ENCODE measurements at regions not wholly inside any gene's neighbourhood (a gene's known extent, or its start where the extent isn't known, plus 50 kb on each side); places are given as distances from the start of the nearest gene placed in this dataset.

DNA sequence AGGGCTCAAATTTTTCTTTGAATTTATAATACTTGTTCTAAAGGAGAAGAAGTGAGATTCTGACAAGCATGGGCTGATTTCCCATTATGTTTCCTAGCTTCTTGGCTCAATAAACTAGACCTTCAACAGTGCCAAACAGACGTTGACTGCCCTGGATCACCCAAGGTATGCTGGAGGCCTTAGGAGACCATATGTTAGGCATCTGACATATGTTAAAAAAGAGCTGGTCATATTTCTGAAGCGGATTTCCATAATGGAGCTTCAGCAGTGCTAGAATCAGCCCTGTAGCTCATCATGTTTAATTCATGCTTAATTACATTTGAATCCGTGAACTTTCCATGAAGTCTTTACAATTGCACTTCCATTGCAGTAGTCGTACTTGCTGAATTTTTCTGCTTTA lies 653.3 kb downstream of the DIAPH3 start:
- in situ Hi-C loops (cut with HindIII; ENCODE audit: low pct_unique_long_range_greater_than_20kb, low sequenced_read_pairs), result no loop called here
- DNase-seq (ENCODE audit: low read depth in 1 of 2, low spot score in 1 of 2), result no peak
- TF ChIP-seq JUND (IDR thresholded peaks at IDR 0.05; ENCODE audit: low read depth), result no peak

DNA sequence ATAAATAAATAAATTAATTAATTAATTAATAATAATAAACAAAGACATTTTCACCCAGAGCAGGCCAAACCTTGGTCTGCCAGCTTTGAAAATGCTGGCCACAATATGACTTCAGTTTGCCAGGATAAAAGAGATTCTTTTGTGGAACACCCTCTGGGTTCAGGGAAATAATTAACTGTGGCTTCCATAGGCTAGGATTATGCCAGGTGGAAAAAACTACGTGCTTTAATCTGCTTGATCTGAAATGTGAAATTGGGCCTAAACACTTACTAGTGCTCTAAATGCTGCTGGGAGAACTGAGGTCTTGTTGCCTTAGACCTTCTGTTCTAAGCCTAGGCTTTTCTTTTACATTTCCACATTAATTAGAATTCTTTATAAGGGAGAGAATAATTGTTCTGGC lies 650.0 kb downstream of the DIAPH3 start:
- in situ Hi-C loops (cut with HindIII; ENCODE audit: low pct_unique_long_range_greater_than_20kb, low sequenced_read_pairs), result no loop called here
- DNase-seq (ENCODE audit: low read depth in 1 of 2, low spot score in 1 of 2), result no peak
- no peak for TF ChIP-seq JUND (IDR thresholded peaks at IDR 0.05; ENCODE audit: low read depth)

DNA sequence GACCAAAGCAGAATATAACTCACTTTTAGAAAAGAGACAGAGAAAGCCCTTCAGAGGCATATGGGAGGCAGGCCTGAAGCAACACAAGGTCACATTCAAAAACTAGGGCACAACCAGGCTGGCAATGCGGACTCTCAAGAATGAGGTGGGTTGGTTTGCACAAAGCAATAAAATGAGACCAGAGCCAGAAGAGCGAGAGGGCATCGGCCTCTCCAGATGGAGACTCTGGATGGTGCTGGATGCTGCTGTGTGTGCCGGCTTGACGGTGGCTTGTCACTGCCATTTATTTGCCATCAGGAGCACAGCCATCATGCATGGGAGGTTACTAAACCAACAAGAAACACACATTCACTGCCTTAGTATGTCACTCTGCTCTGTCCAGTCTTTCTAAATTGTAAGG lies 649.4 kb downstream of the DIAPH3 start:
- in situ Hi-C loops (cut with HindIII; ENCODE audit: low pct_unique_long_range_greater_than_20kb, low sequenced_read_pairs), result no loop called here

GRCh38 chr13:59519819-59520218 lies 643.9 kb downstream of the DIAPH3 start:
- in situ Hi-C loops (cut with HindIII; ENCODE audit: low pct_unique_long_range_greater_than_20kb, low sequenced_read_pairs), result no loop called here
- DNase-seq (ENCODE audit: low read depth in 1 of 2, low spot score in 1 of 2), result no peak
- no peak for TF ChIP-seq JUND (IDR thresholded peaks at IDR 0.05; ENCODE audit: low read depth)

More for the DNA sequence above, 649.4 kb downstream of the DIAPH3 start:
- no peak for DNase-seq (ENCODE audit: low read depth in 1 of 2, low spot score in 1 of 2)
- TF ChIP-seq JUND (IDR thresholded peaks at IDR 0.05; ENCODE audit: low read depth), result no peak

- in situ Hi-C loops (cut with HindIII; ENCODE audit: low pct_unique_long_range_greater_than_20kb, low sequenced_read_pairs), result no loop called here
- no peak for DNase-seq (ENCODE audit: low read depth in 1 of 2, low spot score in 1 of 2)
- no peak for TF ChIP-seq JUND (IDR thresholded peaks at IDR 0.05; ENCODE audit: low read depth)
These were observed 642.2 kb downstream of the DIAPH3 start for GRCh38 chr13:59521549-59521948.

- DNase-seq (ENCODE audit: low read depth in 1 of 2, low spot score in 1 of 2), result no peak
- no peak for TF ChIP-seq JUND (IDR thresholded peaks at IDR 0.05; ENCODE audit: low read depth)
- in situ Hi-C loops (cut with HindIII; ENCODE audit: low pct_unique_long_range_greater_than_20kb, low sequenced_read_pairs), result no loop called here
These were observed 641.1 kb downstream of the DIAPH3 start for GRCh38 chr13:59522652-59523051.

- no peak for TF ChIP-seq JUND (IDR thresholded peaks at IDR 0.05; ENCODE audit: low read depth)
- in situ Hi-C loops (cut with HindIII; ENCODE audit: low pct_unique_long_range_greater_than_20kb, low sequenced_read_pairs), result no loop called here
- no peak for DNase-seq (ENCODE audit: low read depth in 1 of 2, low spot score in 1 of 2)
These were observed 636.2 kb downstream of the DIAPH3 start for GRCh38 chr13:59527500-59527899.

DNA sequence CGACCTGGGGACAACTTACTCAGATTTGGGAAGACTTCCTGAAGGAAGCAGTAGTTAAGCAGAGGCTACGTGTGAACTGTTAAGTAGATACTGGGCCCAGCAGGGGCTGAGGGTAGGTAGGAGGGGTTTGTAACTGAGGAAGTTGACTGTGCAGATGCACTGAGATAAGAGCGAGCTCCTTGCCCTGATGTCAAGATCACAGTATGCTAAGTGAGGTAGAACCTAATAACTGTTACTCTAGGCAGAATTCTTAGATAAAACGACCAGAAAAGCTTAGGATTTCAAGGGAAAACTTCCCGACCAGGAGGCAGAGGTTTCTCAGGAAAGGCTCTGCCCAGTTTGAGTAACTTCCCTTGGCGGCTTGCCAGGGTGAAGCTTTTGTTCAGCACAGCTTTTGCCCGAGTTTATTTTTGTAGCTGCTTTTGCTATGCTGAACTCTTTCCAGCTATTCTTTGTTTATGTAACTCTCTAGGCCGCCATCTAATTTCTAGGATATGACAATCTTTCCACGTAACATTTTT lies 632.1 kb downstream of the DIAPH3 start:
- DNase-seq (ENCODE audit: low read depth in 1 of 2, low spot score in 1 of 2), result peak in 1 of 2 experiments; percentile 11
- in situ Hi-C loops (cut with HindIII; ENCODE audit: low pct_unique_long_range_greater_than_20kb, low sequenced_read_pairs), result no loop called here
- TF ChIP-seq JUND (IDR thresholded peaks at IDR 0.05; ENCODE audit: low read depth), result no peak

GRCh38 chr13:59532405-59532804 lies 631.3 kb downstream of the DIAPH3 start:
- in situ Hi-C loops (cut with HindIII; ENCODE audit: low pct_unique_long_range_greater_than_20kb, low sequenced_read_pairs), result no loop called here
- no peak for DNase-seq (ENCODE audit: low read depth in 1 of 2, low spot score in 1 of 2)
- no peak for TF ChIP-seq JUND (IDR thresholded peaks at IDR 0.05; ENCODE audit: low read depth)

GRCh38 chr13:59533561-59534555 lies 629.9 kb downstream of the DIAPH3 start:
- no peak for DNase-seq (ENCODE audit: low read depth in 1 of 2, low spot score in 1 of 2)
- TF ChIP-seq JUND (IDR thresholded peaks at IDR 0.05; ENCODE audit: low read depth), result no peak
- in situ Hi-C loops (cut with HindIII; ENCODE audit: low pct_unique_long_range_greater_than_20kb, low sequenced_read_pairs), result no loop called here

DNA sequence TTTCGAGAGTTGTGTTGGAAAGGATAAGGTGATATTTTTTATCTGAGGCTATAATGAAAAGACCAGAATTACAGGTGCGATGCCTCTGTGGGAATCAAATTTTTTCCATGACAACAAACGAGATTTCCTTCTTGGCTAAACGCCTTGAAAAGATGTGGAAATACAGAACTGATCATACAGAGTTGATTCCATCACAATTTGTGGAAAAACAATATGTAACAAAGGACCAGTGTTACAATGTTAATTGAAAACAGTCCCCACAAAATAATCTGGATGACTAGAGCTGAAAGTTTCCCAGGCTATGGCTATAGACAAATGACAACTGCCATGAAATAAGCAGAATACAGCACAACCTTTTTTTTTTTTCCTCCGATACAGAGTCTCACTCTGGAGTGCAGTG lies 628.9 kb downstream of the DIAPH3 start:
- in situ Hi-C loops (cut with HindIII; ENCODE audit: low pct_unique_long_range_greater_than_20kb, low sequenced_read_pairs), result no loop called here

DNA sequence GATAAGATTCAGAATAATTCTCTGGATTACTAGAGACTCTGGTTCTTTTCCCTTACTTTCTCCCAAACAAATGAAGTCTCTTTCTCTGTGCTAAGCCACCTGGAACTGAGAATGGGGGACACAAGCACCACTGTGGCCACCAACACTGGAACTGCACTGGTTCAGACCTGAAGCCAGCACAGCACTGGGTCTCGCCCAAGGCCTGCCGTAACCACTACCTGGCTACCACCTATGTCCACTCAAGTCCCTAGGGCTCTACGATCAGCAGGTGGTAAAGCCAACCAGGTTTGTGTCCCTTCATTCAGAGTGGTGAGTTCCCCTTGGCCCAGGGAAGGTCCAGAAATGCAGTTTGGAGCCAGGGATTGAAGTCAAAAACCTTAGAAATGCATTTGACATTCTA lies 626.2 kb downstream of the DIAPH3 start:
- TF ChIP-seq JUND (IDR thresholded peaks at IDR 0.05; ENCODE audit: low read depth), result no peak
- in situ Hi-C loops (cut with HindIII; ENCODE audit: low pct_unique_long_range_greater_than_20kb, low sequenced_read_pairs), result no loop called here
- DNase-seq (ENCODE audit: low read depth in 1 of 2, low spot score in 1 of 2), result no peak

More for the DNA sequence above, 628.9 kb downstream of the DIAPH3 start:
- TF ChIP-seq JUND (IDR thresholded peaks at IDR 0.05; ENCODE audit: low read depth), result no peak
- DNase-seq (ENCODE audit: low read depth in 1 of 2, low spot score in 1 of 2), result no peak

- in situ Hi-C loops (cut with HindIII; ENCODE audit: low pct_unique_long_range_greater_than_20kb, low sequenced_read_pairs), result no loop called here
These were observed 625.2 kb downstream of the DIAPH3 start for GRCh38 chr13:59538512-59538911.

More at GRCh38 chr13:59538512-59538911, 625.2 kb downstream of the DIAPH3 start:
- TF ChIP-seq JUND (IDR thresholded peaks at IDR 0.05; ENCODE audit: low read depth), result no peak
- no peak for DNase-seq (ENCODE audit: low read depth in 1 of 2, low spot score in 1 of 2)

All from T47D (cell line).